WTC11 (cell line): ENCODE measurements at regions not wholly inside any gene's neighbourhood (a gene's known extent, or its start where the extent isn't known, plus 50 kb on each side); places are given as distances from the start of the nearest gene placed in this dataset.

Source experiments
- ATAC-seq: fragments of 200-7000 bp; cut with Tn5 transposase; 2 replicates; pipeline ENCODE4 v1.10.0; 2021; ENCODE audit warnings: mild to moderate bottlenecking, moderate library complexity
- CTCF ChIA-PET: fragments of 300-600 bp; sonication (Branson Sonifier 250); formaldehyde crosslinking; loops from one replicate; lab custom pipeline; 2021; ENCODE audit warnings: antibody characterized with exemption; lab: Charles Lee
- POLR2A ChIA-PET: fragments of 350-600 bp; sonication (Branson Sonifier 250); formaldehyde crosslinking; loops from one replicate; lab custom pipeline; 2021; ENCODE audit warnings: antibody characterized with exemption; lab: Charles Lee
- DNase-seq: peaks from one replicate; pipeline ENCODE4 v3.0.0; 2021; ENCODE audit warnings: low spot score
- H3K27ac Mint-ChIP-seq: 2 replicates; pipeline ENCODE4 v1.8.0; 2021; ENCODE audit warnings: mixed read lengths
- H3K27me3 Mint-ChIP-seq: 2 replicates; pipeline ENCODE4 v1.8.0; 2021; ENCODE audit warnings: low read depth, mild to moderate bottlenecking, moderate library complexity, mixed read lengths
- H3K36me3 Mint-ChIP-seq: 2 replicates; pipeline ENCODE4 v1.8.0; 2021; ENCODE audit warnings: mixed read lengths
- H3K4me1 Mint-ChIP-seq: 2 replicates; pipeline ENCODE4 v1.8.0; 2022; ENCODE audit warnings: mixed read lengths
- H3K4me3 Mint-ChIP-seq: 2 replicates; pipeline ENCODE4 v1.8.0; 2021; ENCODE audit warnings: mild to moderate bottlenecking, moderate library complexity, mixed read lengths
- H3K9me3 Mint-ChIP-seq: 2 replicates; pipeline ENCODE4 v1.8.0; 2021; ENCODE audit warnings: mixed read lengths
- ATF3 ChIP-seq: sonication (generic); formaldehyde crosslinking; conservative IDR thresholded peaks from 2 replicates; pipeline ENCODE4 v1.8.1; 2022; ENCODE audit warnings: mild to moderate bottlenecking, missing genetic modification reagents
- GRHL2 ChIP-seq: fragments of 250-450 bp; sonication (Bioruptor Pico); IDR thresholded peaks from 2 replicates; pipeline ENCODE4 v1.8.0; 2022; ENCODE audit warnings: mild to moderate bottlenecking, moderate library complexity; ENCODE audit not compliant: insufficient replicate concordance, severe bottlenecking
- MXD4 ChIP-seq: fragments of 250-450 bp; sonication (Bioruptor Pico); IDR thresholded peaks from 2 replicates; pipeline ENCODE4 v1.8.0; 2021; ENCODE audit warnings: mild to moderate bottlenecking, moderate library complexity, borderline replicate concordance
- MYBL2 ChIP-seq: sonication (generic); formaldehyde crosslinking; IDR thresholded peaks from 2 replicates; pipeline ENCODE4 v1.8.1; 2023; ENCODE audit warnings: mild to moderate bottlenecking, moderate library complexity, missing genetic modification reagents
- NFE2L1 ChIP-seq: sonication (generic); formaldehyde crosslinking; IDR thresholded peaks from 2 replicates; pipeline ENCODE4 v1.8.1; 2023; ENCODE audit warnings: missing genetic modification reagents
- NR1H2 ChIP-seq: sonication (generic); formaldehyde crosslinking; IDR thresholded peaks from 2 replicates; pipeline ENCODE4 v1.9.0; 2021; ENCODE audit warnings: mild to moderate bottlenecking, moderate library complexity, missing genetic modification reagents
- PRDM15 ChIP-seq: sonication (generic); formaldehyde crosslinking; IDR thresholded peaks from 2 replicates; pipeline ENCODE4 v1.8.0; 2022; ENCODE audit warnings: missing genetic modification reagents
- RELA ChIP-seq: sonication (generic); formaldehyde crosslinking; IDR thresholded peaks from 2 replicates; pipeline ENCODE4 v1.8.1; 2022; ENCODE audit warnings: missing genetic modification reagents, mild to moderate bottlenecking, borderline replicate concordance
- SMAD4 ChIP-seq: sonication (generic); formaldehyde crosslinking; IDR thresholded peaks from 2 replicates; pipeline ENCODE4 v1.8.0; 2022; ENCODE audit warnings: mild to moderate bottlenecking, missing genetic modification reagents
- TP53 ChIP-seq: sonication (generic); formaldehyde crosslinking; IDR thresholded peaks from 2 replicates; pipeline ENCODE4 v1.8.1; 2023; ENCODE audit warnings: mild to moderate bottlenecking, missing genetic modification reagents
- ZBTB43 ChIP-seq: sonication (generic); formaldehyde crosslinking; IDR thresholded peaks from 2 replicates; pipeline ENCODE4 v1.8.1; 2023; ENCODE audit warnings: mild to moderate bottlenecking, missing genetic modification reagents
- ZMAT4 ChIP-seq: fragments of 250-450 bp; sonication (Bioruptor Pico); IDR thresholded peaks from 2 replicates; pipeline ENCODE4 v1.9.0; 2021; ENCODE audit warnings: mild to moderate bottlenecking
- ZNF281 ChIP-seq: sonication (generic); formaldehyde crosslinking; IDR thresholded peaks from 2 replicates; pipeline ENCODE4 v1.8.0; 2023; ENCODE audit warnings: mild to moderate bottlenecking, missing genetic modification reagents
- ZNF317 ChIP-seq: sonication (generic); formaldehyde crosslinking; IDR thresholded peaks from 2 replicates; pipeline ENCODE4 v1.8.1; 2023; ENCODE audit warnings: low read depth, mild to moderate bottlenecking, moderate library complexity, missing genetic modification reagents, borderline replicate concordance
- ZNF512 ChIP-seq: sonication (generic); formaldehyde crosslinking; IDR thresholded peaks from 2 replicates; pipeline ENCODE4 v1.8.1; 2022; ENCODE audit warnings: missing genetic modification reagents, borderline replicate concordance
- ZNF532 ChIP-seq: fragments of 250-450 bp; sonication (Bioruptor Pico); IDR thresholded peaks from 2 replicates; pipeline ENCODE4 v1.9.0; 2021; ENCODE audit warnings: mild to moderate bottlenecking, borderline replicate concordance

GRCh38 chr12:119258149-119258548 lies 76.4 kb upstream of the CCDC60 start:
- TF ChIP-seq SMAD4 (CRISPR knock-in tag) (no peak), NR1H2 (CRISPR knock-in tag) (no peak), TP53 (CRISPR knock-in tag) (no peak), MXD4 (CRISPR knock-in tag) (no peak)
- Mint-ChIP-seq H3K4me1 (peaks cover 7% of the 10 kb centered on the region), H3K27ac (no peak overlapping the region), H3K36me3 (0 out of 2 replicates have a peak, but pooled peaks cover 7% of the 10 kb centered on the region), H3K27me3 (peaks cover 2% of the 10 kb centered on the region; the same call in 1 of the 2 replicates), H3K4me3 (no peak overlapping the region), H3K9me3 (peaks cover 14% of the 10 kb centered on the region)
- ChIA-PET CTCF (interaction anchor here (0.5 to 1.4 kb wide), 4 partner anchors 16 to 238 kb away, joined by 3 to 6 read pairs (median 4); no protein-coding TSS in a partner anchor), POLR2A (no interaction called here)
- ATAC-seq (no peak), DNase-seq (no peak)

- TF ChIP-seq GRHL2 (no peak), MYBL2 (CRISPR knock-in tag) (no peak), ZNF281 (CRISPR knock-in tag) (no peak), ZMAT4 (CRISPR knock-in tag) (no peak), ZNF532 (CRISPR knock-in tag) (no peak)
- H3K27ac Mint-ChIP-seq, result no peak overlapping the region
- POLR2A ChIA-PET, result no interaction called here
- H3K36me3 Mint-ChIP-seq, result 0 out of 2 replicates have a peak, but pooled peaks cover 7% of the 10 kb centered on the region
- peaks cover 14% of the 10 kb centered on the region for H3K9me3 Mint-ChIP-seq
- H3K4me1 Mint-ChIP-seq, result peaks cover 12% of the 10 kb centered on the region
- DNase-seq (no peak), ATAC-seq (no peak)
- H3K27me3 Mint-ChIP-seq, result peaks cover 2% of the 10 kb centered on the region; the same call in 1 of the 2 replicates
- CTCF ChIA-PET, result interaction anchor here (0.5 to 1.4 kb wide), 6 partner anchors 16 to 238 kb away, joined by 3 to 6 read pairs (median 4); no protein-coding TSS in a partner anchor
- no peak overlapping the region for H3K4me3 Mint-ChIP-seq
Measured at GRCh38 chr12:119258556-119258955, 76.0 kb upstream of the CCDC60 start.

- ATAC-seq, result no peak
- Mint-ChIP-seq H3K27ac (no peak overlapping the region), H3K9me3 (peaks cover 14% of the 10 kb centered on the region), H3K4me3 (no peak overlapping the region), H3K36me3 (0 out of 2 replicates have a peak, but pooled peaks cover 7% of the 10 kb centered on the region), H3K27me3 (peaks cover 2% of the 10 kb centered on the region; the same call in 1 of the 2 replicates), H3K4me1 (peaks cover 17% of the 10 kb centered on the region)
- DNase-seq, result no peak
- ChIA-PET CTCF (interaction anchor here (1.0 to 1.3 kb wide), 3 partner anchors 15 to 154 kb away, joined by 3 to 6 read pairs (median 3); no protein-coding TSS in a partner anchor), POLR2A (no interaction called here)
- TF ChIP-seq ZNF512 (no peak), RELA (CRISPR knock-in tag) (no peak), PRDM15 (CRISPR knock-in tag) (no peak), ZNF317 (no peak), NFE2L1 (no peak), ATF3 (CRISPR knock-in tag) (no peak), ZBTB43 (CRISPR knock-in tag) (no peak)
Measured at GRCh38 chr12:119259484-119259883, 75.0 kb upstream of the CCDC60 start.
